GM13977 (cell line): ENCODE measurements at regions not wholly inside any gene's neighbourhood (a gene's known extent, or its start where the extent isn't known, plus 50 kb on each side); places are given as distances from the start of the nearest gene placed in this dataset.

Experiments used
- DNase-seq: peaks from one replicate; pipeline ENCODE4 v3.0.0; 2012; ENCODE audit warnings: low spot score
- CTCF ChIP-seq: IDR thresholded peaks from 2 replicates; pipeline ENCODE4 v1.5.1; 2012; ENCODE audit warnings: mild to moderate bottlenecking, control low read depth; ENCODE audit not compliant: insufficient read depth; ENCODE audit errors: extremely low read depth, missing control alignments
- in situ Hi-C: fragments of 300-500 bp; cut with MboI; formaldehyde crosslinking; loops from one replicate; pipeline ENCODE4 v1.12.0; 2022; ENCODE audit warnings: low sequenced_read_pairs, low pct_unique_long_range_greater_than_20kb, mixed read lengths, inconsistent platforms; ENCODE audit not compliant: unreplicated experiment

GRCh38 chr4:128477540-128477939 lies 189.9 kb upstream of the PGRMC2 start:
- no peak for DNase-seq
- TF ChIP-seq CTCF = no peak

DNA sequence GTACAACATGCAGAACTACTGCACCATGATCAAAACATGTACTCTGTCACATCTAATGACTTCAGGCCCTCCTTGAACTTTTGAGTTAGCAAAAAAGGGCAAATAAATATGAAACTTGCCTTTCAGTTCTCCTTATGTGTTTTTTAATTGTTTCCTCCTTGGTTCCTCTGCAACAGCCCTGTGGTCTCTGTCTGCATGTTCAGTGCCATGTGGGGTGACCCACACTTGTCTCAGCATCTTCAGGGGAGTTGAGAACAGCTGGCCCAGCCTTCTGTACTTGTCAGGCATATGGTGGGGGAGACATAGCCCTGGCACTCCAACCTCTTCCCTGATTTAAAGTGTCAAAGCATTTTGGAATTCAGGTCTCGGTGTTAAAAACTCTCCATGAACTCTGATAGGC lies 188.0 kb upstream of the PGRMC2 start:
- no peak for DNase-seq
- in situ Hi-C loops = no loop called here
- no peak for TF ChIP-seq CTCF

More at GRCh38 chr4:128477540-128477939, 189.9 kb upstream of the PGRMC2 start:
- in situ Hi-C loops = no loop called here

DNA sequence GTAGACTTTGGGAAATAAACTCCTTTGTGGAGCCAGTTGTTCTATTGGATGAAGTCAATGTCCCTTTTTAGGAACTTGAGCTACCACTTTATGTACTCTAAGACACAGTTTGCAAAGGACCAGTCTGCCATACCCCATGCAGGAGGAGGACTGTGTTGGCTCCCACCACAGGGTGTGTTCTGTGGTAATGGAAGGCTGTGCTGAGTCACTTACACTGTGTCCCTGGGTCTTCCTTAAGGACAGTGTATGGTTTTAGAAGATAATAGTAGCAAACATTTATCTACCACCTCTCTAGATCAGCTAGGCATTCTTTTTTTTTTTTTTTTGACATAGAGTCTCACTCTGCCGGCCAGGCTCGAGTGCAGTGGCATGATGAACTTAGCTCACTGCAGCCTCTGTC lies 184.0 kb upstream of the PGRMC2 start:
- in situ Hi-C loops = no loop called here
- no peak for DNase-seq
- TF ChIP-seq CTCF = no peak

DNA sequence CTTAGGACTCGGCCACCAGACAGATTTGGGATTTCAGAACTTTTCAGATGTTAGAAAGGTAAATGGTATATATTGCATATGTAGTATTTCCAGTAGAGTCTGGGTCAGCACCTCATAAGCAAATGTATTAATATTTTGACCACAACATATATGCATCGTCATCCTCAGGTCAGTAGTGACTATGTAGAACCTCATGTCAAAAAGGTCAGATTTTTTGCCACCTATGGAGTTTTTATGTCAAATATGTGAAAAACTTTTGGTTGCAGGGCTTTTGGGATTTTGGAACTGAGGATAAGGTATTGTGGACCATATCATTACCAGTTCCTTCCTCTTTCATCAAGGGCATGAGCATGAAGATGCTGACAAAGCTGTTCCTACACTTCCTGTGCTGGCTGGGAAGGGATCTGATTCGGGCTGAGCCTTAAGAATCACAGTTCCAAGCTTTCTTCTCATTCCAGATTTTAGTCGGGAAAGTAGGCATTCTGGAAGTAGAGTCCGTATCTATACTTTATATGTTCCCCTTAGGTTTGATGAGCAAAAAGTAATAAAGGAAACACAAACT lies 183.0 kb upstream of the PGRMC2 start:
- in situ Hi-C loops = no loop called here
- no peak for DNase-seq
- TF ChIP-seq CTCF = no peak

DNA sequence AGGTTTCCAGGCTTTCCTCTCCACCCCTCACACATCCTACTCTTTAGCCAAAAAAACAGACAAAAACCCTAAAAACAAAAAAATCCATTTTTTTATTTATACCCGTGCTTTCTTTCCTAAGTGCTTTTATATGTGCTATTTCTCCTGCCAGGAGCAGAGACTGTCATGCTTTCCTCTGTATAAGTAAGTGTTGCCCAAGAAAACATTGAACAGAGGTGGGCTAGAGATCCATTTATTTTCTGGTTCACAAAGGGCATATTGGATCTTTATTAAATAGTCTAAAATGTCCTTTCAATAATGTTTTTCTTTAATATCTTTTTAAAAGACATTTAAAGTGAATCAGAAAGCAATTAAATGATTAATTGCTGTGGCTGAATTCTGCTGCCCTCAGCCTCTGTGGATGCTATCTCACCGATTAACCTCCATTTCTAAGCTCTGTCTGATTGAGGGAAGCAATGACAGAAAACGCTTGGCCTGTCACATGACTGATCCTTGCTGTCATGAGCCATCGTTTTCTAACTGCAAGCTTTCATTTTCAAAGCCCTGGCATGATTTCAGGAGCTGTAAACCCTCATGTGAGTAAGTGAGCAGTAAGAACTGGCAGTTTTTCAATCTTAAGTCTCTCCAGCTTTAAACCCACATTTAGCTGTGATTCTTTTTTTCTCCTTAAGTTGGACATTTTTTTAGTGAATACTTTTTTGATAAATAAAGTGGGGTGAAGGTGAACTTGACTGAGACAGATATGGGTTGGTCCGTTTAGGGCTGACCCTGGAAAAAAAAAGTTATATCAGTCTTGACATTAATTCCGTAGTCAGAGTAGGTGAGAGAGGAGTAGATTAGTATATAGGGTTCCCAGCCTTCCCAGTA lies 180.7 kb upstream of the PGRMC2 start:
- in situ Hi-C loops = no loop called here
- TF ChIP-seq CTCF = no peak
- DNase-seq = no peak

DNA sequence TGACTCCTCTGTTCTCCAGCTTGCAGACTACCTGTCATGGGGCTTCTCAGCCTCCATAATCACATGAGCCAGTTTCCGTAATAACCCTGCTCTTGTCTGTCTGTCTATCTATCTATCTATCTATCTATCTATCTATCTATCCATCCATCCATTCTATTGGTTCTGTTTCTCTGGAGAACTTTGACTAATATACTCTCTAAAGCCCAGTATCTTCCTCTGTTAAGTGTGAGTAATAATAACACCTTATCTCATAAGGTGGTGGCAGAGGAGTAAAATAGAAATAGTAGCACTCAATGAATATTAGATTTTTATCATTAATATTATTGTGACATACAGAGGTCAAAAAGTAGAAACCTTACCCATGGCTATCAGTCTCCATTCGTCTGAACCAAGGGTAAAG lies 177.9 kb upstream of the PGRMC2 start:
- TF ChIP-seq CTCF = no peak
- in situ Hi-C loops = no loop called here
- DNase-seq = no peak
